A549 (cell line): ENCODE measurements at regions not wholly inside any gene's neighbourhood (a gene's known extent, or its start where the extent isn't known, plus 50 kb on each side); places are given as distances from the start of the nearest gene placed in this dataset.

Experiments
- ATAC-seq, 2 experiments: fragments of 200-7000 bp in 1 of 2; fragments of >200 bp in 1 of 2; cut with Nextera tagmentation in 1 of 2; cut with Tn5 transposase in 1 of 2; 3 replicates each; pipeline versions ENCODE4 v1.8.0 to v1.9.1; 2018 to 2020; ENCODE audit warnings: mild to moderate bottlenecking in 1 of 2, moderate library complexity in 1 of 2
- CTCF ChIA-PET: fragments of 300-600 bp; sonication (Branson Sonifier 250); formaldehyde crosslinking; extraction: SDS; loops from one replicate; lab custom pipeline; 2021; ENCODE audit warnings: antibody characterized with exemption, inconsistent platforms; lab: Yijun Ruan, JAX
- POLR2A ChIA-PET: fragments of 350-600 bp; formaldehyde crosslinking; extraction: SDS; loops from one replicate; lab custom pipeline; 2021; ENCODE audit warnings: antibody characterized with exemption, inconsistent platforms; lab: Yijun Ruan, JAX
- DNase-seq, 2 experiments: peaks; one replicate each; pipeline versions ENCODE4 v3.0.0 to v3.0.0-alpha.2; 2011 to 2016; ENCODE audit warnings: low read depth in 1 of 2, low spot score in 1 of 2
- FAIRE-seq: peaks from 2 replicates; lab custom pipeline; 2011; peaks lifted over from hg19 to GRCh38; lab: Jason Lieb, UNC
- H3K27ac ChIP-seq, 2 experiments: fragments of >200 bp; sonication (Bioruptor Twin); formaldehyde crosslinking; 3 replicates each; pipeline ENCODE4 v1.5.1; 2016 to 2017
- H3K4me1 ChIP-seq: fragments of >200 bp; sonication (Bioruptor Twin); formaldehyde crosslinking; 3 replicates; pipeline ENCODE4 v1.6.1; 2016
- H3K4me2 ChIP-seq: fragments of >200 bp; sonication (Bioruptor Twin); formaldehyde crosslinking; 3 replicates; pipeline ENCODE4 v1.6.1; 2016
- H3K4me3 ChIP-seq: fragments of >200 bp; sonication (Bioruptor Twin); formaldehyde crosslinking; 3 replicates; pipeline ENCODE4 v1.5.1; 2016
- H3K9me3 ChIP-seq: fragments of >200 bp; sonication (Bioruptor Twin); formaldehyde crosslinking; 3 replicates; pipeline ENCODE4 v1.6.1; 2016
- FOSL2 ChIP-seq, 2 experiments: fragments of 450-650 bp in 1 of 2; fragments of >200 bp in 1 of 2; sonication (Bioruptor Twin) in 1 of 2; formaldehyde crosslinking; IDR thresholded peaks; 2 replicates each; pipeline versions ENCODE4 v1.5.0 to v1.6.1; 2016 to 2020; ENCODE audit warnings: mild to moderate bottlenecking in 1 of 2, moderate library complexity in 1 of 2
- HEYL ChIP-seq: fragments of 250-450 bp; sonication (Bioruptor Pico); IDR thresholded peaks from 2 replicates; pipeline ENCODE4 v1.8.0; 2021; ENCODE audit warnings: mild to moderate bottlenecking, moderate library complexity
- PHF8 ChIP-seq: fragments of 200-600 bp; sonication (generic); IDR thresholded peaks from 2 replicates; pipeline ENCODE4 v1.6.1; 2016; ENCODE audit warnings: low read depth, mild to moderate bottlenecking, antibody characterized with exemption, moderate library complexity, borderline replicate concordance
- RARB ChIP-seq: fragments of 250-450 bp; sonication (Bioruptor Pico); IDR thresholded peaks from 2 replicates; pipeline ENCODE4 v1.8.0; 2021; ENCODE audit warnings: mild to moderate bottlenecking, moderate library complexity
- RCOR1 ChIP-seq: fragments of 150-350 bp; IDR thresholded peaks from 2 replicates; pipeline ENCODE4 v1.6.1; 2014; ENCODE audit warnings: antibody characterized with exemption, low read length, low read depth
- SMC3 ChIP-seq: fragments of >200 bp; sonication (Bioruptor Twin); formaldehyde crosslinking; IDR thresholded peaks from 3 replicates; pipeline ENCODE4 v1.6.1; 2018; ENCODE audit warnings: inconsistent platforms
- WGBS: methylation state at CpG from one replicate; pipeline ENCODE4 v1.1.6; 2017; ENCODE audit errors: missing lambda C conversion rate; 5-methylcytosine and 5-hydroxymethylcytosine counted together
- TF ChIP-seq, protein P1 (sequence below): fragments of 250-450 bp; sonication (Bioruptor Pico); IDR thresholded peaks from 2 replicates; pipeline ENCODE4 v1.5.0; 2021; ENCODE audit warnings: mild to moderate bottlenecking, moderate library complexity, borderline replicate concordance
- TF ChIP-seq, protein P2 (sequence below): fragments of >200 bp; sonication (Bioruptor Twin); formaldehyde crosslinking; IDR thresholded peaks from 3 replicates; pipeline ENCODE4 v1.6.1; 2016
- TF ChIP-seq, protein P3 (sequence below): fragments of 450-650 bp; IDR thresholded peaks from 2 replicates; pipeline ENCODE4 v1.6.1; 2014; ENCODE audit warnings: antibody characterized with exemption

DNA sequence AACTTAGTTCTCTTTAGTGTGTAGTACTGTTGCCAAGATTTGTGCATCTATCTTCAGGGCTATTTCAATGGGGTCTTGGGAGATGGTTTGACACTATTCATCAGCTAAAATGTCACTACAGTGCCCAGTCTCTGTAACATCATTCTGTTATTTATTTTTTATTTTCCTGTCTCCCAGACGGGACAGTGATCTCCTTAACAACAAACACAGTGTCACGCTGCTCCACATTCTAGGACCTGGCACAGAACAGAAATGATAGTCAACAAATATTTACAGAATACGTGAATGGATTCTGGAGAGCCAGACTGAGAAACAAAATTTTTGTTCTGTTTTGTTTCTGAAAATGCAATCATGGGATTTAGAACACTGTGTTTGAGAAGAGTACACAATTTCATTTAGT, 937.7 kb upstream of the LRRN3 start (continued):
- TF ChIP-seq, protein P1, sequence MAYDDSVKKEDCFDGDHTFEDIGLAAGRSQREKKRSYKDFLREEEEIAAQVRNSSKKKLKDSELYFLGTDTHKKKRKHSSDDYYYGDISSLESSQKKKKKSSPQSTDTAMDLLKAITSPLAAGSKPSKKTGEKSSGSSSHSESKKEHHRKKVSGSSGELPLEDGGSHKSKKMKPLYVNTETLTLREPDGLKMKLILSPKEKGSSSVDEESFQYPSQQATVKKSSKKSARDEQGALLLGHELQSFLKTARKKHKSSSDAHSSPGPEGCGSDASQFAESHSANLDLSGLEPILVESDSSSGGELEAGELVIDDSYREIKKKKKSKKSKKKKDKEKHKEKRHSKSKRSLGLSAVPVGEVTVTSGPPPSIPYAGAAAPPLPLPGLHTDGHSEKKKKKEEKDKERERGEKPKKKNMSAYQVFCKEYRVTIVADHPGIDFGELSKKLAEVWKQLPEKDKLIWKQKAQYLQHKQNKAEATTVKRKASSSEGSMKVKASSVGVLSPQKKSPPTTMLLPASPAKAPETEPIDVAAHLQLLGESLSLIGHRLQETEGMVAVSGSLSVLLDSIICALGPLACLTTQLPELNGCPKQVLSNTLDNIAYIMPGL (CRISPR knock-in tag): no peak

DNA sequence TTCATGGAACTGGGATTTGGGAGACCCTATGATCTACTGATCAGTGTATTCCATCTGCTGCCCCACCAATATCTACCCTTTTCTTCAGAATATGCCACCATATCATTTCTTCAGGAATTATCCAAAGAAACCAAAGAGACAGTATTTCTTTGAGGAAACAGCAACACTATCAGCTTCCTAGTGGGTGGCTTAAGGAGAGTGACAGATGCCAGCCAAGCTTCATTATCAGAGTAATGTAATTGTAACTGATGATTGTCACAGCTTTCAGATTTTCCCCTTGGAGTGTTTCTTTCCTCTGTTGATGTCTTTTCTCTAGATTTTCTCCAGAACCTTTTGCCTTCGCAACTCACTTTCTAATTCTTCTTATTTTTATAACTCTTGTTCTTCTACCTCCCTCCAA, 934.4 kb upstream of the LRRN3 start:
- no peak for FAIRE-seq
- 68% methylated on average over 1 of the region's 1 CpG for WGBS
- CTCF ChIA-PET: no interaction called here

DNA sequence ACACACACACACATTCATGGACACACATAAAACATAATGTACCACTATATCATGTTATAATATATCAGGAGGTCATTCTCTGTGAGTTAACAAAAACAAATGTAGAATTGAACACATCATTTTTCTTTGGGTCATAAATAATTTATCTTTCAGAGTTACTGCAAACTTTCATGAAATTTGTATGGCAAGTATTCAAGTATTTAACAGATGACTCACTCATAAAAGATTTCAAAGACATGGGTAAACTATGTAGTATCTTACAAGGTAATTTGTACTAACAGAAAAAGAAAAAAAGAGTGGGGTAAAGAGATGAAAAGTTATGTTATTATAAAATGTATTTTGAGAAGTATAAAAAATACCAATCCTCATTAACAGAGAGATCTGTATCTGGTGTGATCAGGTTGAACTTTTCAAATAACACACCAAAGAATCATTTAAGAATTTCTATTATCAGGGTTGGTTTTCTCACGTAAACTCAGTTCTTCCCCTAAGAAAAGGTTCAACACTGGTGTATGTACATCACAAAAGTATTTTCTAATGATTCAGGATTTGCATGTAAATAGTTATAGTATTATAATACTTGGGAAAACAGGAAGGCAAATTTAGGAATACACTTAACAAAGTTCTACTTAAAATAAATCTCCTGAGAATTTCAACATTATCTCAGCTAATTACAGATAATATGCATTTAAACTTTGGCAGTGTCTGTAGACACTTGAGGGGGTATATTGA, 933.1 kb upstream of the LRRN3 start:
- TF ChIP-seq SMC3: no peak
- no peak for TF ChIP-seq FOSL2 (IDR thresholded peaks at IDR 0.05)
- TF ChIP-seq FOSL2 (CRISPR knock-in tag; IDR thresholded peaks at IDR 0.05): peak; percentile 18; the same call in 1 of the 2 replicates
- TF ChIP-seq, all 56 proteins: peak for 1
- H3K4me3 ChIP-seq: no peak overlapping the region
- no peak overlapping the region for H3K4me2 ChIP-seq
- no peak overlapping the region for H3K27ac ChIP-seq
- no peak for DNase-seq
- no peaks in the 10 kb centered on the region for H3K4me1 ChIP-seq
- no peak for ATAC-seq
- 24% methylated on average over 1 of the region's 1 CpG for WGBS
- H3K9me3 ChIP-seq: no peaks in the 10 kb centered on the region
- no peak for FAIRE-seq
- POLR2A ChIA-PET: no interaction called here
- CTCF ChIA-PET: no interaction called here

More for the DNA sequence above, 934.4 kb upstream of the LRRN3 start:
- POLR2A ChIA-PET: no interaction called here
- DNase-seq (no peak), ATAC-seq (no peak)
- no peak overlapping the region for H3K4me3 ChIP-seq
- H3K9me3 ChIP-seq: no peaks in the 10 kb centered on the region
- TF ChIP-seq RARB (CRISPR knock-in tag): no peak
- no peak overlapping the region for H3K27ac ChIP-seq
- no peak overlapping the region for H3K4me2 ChIP-seq
- H3K4me1 ChIP-seq: no peaks in the 10 kb centered on the region

DNA sequence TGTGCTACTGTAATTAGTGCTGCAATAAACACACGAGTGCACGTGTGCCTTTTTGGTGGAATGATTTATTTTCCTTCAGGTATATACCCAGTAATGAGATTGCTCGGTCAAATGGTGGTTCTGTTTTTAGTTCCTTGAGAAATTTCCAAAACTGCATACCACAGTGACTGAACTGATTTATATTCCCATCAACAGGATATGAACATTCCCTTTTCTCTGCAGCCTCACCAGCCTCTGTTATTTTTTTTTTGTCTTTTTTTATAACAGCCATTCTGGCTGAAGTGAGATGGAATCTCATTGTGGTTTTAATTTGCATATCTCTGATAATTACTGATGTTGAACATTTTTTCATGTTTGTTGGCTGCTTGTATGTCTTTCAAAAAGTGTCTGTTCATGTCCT, 922.9 kb upstream of the LRRN3 start:
- Histone ChIP-seq H3K27ac (no peak overlapping the region), H3K4me1 (no peaks in the 10 kb centered on the region), H3K4me2 (no peak overlapping the region), H3K9me3 (no peaks in the 10 kb centered on the region), H3K4me3 (no peak overlapping the region)
- CTCF ChIA-PET: no interaction called here
- DNase-seq: no peak
- POLR2A ChIA-PET: no interaction called here
- ATAC-seq: no peak
- 52% methylated on average over 3 of the region's 3 CpGs for WGBS
- no peak for FAIRE-seq
- TF ChIP-seq HEYL (CRISPR knock-in tag): no peak

DNA sequence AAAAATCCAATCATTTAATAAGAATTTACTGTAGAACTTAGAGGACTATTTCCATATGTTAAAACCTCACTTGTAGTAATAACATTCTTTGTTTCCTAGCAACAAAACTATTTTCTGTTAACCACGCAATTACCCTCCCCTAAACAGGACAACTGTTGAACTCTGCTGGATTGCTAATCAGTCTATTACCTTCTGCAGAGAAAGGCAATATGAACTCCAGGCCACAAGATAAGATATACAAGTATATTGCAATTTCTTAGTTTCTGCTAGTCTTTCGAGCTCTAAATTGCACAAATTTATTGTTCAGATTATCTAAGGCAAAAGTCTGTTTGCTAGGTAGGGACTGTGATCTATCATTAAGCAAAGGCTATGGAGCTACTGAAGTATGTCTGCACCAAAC, 920.1 kb upstream of the LRRN3 start:
- DNase-seq (no peak), FAIRE-seq (no peak), ATAC-seq (no peak)
- whole genome bisulfite sequencing: 30% methylated on average over 2 of the region's 2 CpGs
- POLR2A ChIA-PET: no interaction called here
- H3K4me1 ChIP-seq: no peaks in the 10 kb centered on the region
- H3K4me2 ChIP-seq: no peak overlapping the region
- no peaks in the 10 kb centered on the region for H3K9me3 ChIP-seq
- CTCF ChIA-PET: interaction anchor here (0.6 kb wide), 1 partner anchor 58 kb away, joined by 3 read pairs; no protein-coding TSS in a partner anchor
- TF ChIP-seq, protein P2, sequence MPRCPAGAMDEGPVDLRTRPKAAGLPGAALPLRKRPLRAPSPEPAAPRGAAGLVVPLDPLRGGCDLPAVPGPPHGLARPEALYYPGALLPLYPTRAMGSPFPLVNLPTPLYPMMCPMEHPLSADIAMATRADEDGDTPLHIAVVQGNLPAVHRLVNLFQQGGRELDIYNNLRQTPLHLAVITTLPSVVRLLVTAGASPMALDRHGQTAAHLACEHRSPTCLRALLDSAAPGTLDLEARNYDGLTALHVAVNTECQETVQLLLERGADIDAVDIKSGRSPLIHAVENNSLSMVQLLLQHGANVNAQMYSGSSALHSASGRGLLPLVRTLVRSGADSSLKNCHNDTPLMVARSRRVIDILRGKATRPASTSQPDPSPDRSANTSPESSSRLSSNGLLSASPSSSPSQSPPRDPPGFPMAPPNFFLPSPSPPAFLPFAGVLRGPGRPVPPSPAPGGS: no peak
- TF ChIP-seq, protein P3, sequence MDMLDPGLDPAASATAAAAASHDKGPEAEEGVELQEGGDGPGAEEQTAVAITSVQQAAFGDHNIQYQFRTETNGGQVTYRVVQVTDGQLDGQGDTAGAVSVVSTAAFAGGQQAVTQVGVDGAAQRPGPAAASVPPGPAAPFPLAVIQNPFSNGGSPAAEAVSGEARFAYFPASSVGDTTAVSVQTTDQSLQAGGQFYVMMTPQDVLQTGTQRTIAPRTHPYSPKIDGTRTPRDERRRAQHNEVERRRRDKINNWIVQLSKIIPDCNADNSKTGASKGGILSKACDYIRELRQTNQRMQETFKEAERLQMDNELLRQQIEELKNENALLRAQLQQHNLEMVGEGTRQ: no peak
- TF ChIP-seq RCOR1: no peak
- no peak for TF ChIP-seq PHF8
- H3K27ac ChIP-seq: no peak overlapping the region
- H3K4me3 ChIP-seq: no peak overlapping the region
